Activated T-cell treated with anti-CD3 and anti-CD28 coated beads, Interleukin-2, amount 50 U/mL, for 4 hours (primary cell): ENCODE measurements at regions not wholly inside any gene's neighbourhood (a gene's known extent, or its start where the extent isn't known, plus 50 kb on each side); places are given as distances from the start of the nearest gene placed in this dataset.
"Not testable (repeated sequence)": the region's sequence is repeated elsewhere in the genome, so short reads cannot be mapped to it uniquely, and the experiment has no call there.

Source experiments
- ATAC-seq, 2 donors: fragments of 200-7000 bp; cut with Tn5 transposase; one replicate each; pipeline ENCODE4 v1.10.0; 2021
- DNase-seq: peaks from one replicate; pipeline ENCODE4 v3.0.0-alpha.2; 2020
- H3K27me3 Mint-ChIP-seq: one replicate; pipeline ENCODE4 v1.8.0; 2021; ENCODE audit warnings: low read depth, mixed read lengths
- H3K36me3 Mint-ChIP-seq: one replicate; pipeline ENCODE4 v1.8.0; 2022; ENCODE audit warnings: mixed read lengths; ENCODE audit not compliant: insufficient read depth
- H3K4me1 Mint-ChIP-seq: one replicate; pipeline ENCODE4 v1.8.0; 2021; ENCODE audit warnings: low read depth, mixed read lengths
- H3K4me3 Mint-ChIP-seq: one replicate; pipeline ENCODE4 v1.8.0; 2021; ENCODE audit warnings: mild to moderate bottlenecking, moderate library complexity, mixed read lengths
- H3K9me3 Mint-ChIP-seq: one replicate; pipeline ENCODE4 v1.8.0; 2021; ENCODE audit warnings: mixed read lengths

DNA sequence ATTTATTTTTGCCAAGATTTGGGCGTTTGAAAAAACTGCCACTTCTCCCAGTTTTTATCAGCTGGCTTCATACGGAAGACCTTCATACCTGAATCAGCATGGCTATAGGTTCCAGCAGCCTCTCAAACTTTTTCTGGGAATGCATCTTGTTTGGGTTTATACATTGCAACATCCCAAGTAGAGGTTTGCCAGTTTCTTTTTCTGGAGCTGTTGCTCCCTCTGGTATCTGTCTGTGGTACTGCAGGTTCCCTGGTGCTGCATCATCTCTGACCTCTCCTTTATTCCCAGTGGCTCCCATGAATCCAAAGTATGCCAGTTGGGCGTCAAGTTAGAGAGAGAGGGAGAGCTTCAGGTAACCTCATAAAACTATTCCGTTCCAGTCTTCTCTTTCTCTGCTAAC is 368.6 kb downstream of the ZNF33B start:
- ATAC-seq, H3K36me3 Mint-ChIP-seq, H3K4me1 Mint-ChIP-seq, H3K27me3 Mint-ChIP-seq, DNase-seq, H3K4me3 Mint-ChIP-seq, H3K9me3 Mint-ChIP-seq: not testable (repeated sequence)

DNA sequence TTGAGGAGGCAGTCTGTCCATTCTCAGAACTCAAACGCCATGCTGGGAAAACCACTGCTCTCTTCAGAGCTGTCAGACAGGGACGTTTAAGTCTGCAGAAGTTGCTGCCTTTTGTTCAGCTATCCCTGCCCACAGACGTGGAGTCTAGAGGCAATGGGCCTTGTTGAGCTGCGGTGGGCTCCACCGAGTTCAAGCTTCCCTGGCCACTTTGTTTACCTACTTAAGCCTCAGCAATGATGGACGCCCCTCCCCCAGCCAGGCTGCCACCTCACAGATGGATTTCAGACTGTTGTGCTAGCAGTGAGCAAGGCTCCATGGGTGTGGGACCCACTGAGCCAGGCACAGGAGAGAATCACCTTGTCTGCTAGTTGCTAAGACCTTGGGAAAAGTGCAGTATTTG is 375.1 kb downstream of the ZNF33B start:
- not testable (repeated sequence) for H3K36me3 Mint-ChIP-seq, H3K4me3 Mint-ChIP-seq, DNase-seq, ATAC-seq, H3K27me3 Mint-ChIP-seq, H3K4me1 Mint-ChIP-seq
- H3K9me3 Mint-ChIP-seq, result peaks cover 12% of the 10 kb centered on the region

DNA sequence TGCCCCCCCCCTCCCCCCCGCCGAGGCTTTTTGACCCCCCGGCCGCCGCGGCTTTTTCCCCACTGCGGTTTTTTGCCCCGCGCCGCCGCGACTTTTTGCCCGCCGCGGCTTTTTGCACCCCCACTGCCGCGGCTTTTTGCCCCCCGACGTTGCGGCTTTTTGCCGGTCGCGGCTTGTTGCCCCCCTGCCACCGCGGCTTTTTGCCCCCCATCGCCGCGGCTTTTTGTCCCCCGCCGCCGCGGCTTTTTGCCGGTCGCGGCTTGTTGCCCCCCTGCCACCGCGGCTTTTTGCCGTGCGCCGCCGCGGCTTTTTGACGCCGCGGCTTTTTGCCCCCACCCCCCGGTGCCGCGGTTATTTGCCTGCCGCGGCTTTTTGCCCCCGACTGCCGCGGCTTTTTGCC is 395.4 kb downstream of the ZNF33B start:
- peaks cover 32% of the 10 kb centered on the region for H3K27me3 Mint-ChIP-seq
- not testable (repeated sequence) for H3K4me3 Mint-ChIP-seq, ATAC-seq, H3K9me3 Mint-ChIP-seq, H3K36me3 Mint-ChIP-seq, H3K4me1 Mint-ChIP-seq, DNase-seq

DNA sequence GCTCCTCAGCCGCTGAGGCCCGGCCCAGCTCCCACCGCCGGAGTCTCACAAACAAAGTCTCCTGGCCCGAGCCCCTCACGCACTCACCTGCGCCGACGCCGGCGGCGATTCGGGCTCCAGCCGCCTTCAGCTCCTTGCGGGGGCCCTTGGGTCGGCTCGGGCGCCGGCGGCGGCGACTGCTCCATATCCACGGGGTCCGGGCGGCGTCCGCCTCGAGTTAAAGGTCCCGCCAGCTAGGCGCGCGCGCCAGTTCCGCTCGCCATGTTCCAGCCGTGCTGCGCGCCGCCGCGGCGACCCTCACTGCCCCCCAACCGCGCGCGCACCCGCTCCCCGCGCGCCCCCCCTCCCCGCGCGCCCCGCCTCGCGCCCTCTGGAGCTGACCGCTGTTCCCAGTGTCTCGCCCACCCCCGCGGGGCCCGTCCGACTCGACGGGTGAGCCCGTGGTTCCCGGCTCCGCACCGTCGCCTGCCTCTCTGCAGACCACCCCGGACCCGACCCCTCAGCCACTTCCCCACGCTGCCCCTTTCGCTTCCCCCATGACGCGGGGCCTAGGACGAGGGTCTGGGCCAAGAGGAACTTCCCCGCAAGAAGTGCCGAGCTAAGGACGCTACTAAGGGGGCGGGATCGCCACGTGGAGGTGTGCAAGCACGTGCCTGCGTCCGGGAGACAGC is 396.1 kb downstream of the ZNF33B start:
- no peak overlapping the region for H3K4me3 Mint-ChIP-seq
- peaks cover 32% of the 10 kb centered on the region for H3K27me3 Mint-ChIP-seq

DNA sequence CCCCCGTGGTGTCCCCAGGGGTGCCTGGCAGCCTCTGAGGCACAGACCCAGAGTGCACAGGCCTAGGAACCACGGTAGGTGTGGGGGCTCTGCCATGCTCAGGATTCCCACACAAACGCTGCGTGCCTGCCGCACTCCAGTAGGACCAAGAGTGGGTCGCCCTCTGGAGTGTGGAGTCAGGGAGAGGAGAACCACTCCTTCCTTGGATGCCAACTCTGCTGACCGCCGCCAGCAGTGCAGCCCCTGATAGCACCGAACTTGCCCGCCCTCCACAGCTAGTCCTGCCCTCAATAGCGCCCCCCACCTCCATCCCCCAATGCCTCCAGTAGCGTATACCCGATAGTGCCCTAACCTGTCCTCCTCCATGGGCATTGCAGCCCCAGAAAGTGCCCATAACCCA is 402.0 kb downstream of the ZNF33B start:
- not testable (repeated sequence) for H3K4me1 Mint-ChIP-seq, H3K27me3 Mint-ChIP-seq, H3K36me3 Mint-ChIP-seq, H3K4me3 Mint-ChIP-seq, DNase-seq, ATAC-seq, H3K9me3 Mint-ChIP-seq

More for the DNA sequence above, 396.1 kb downstream of the ZNF33B start:
- ATAC-seq, result no peak
- H3K36me3 Mint-ChIP-seq, result no peaks in the 10 kb centered on the region
- DNase-seq, result no peak
- peaks cover 2% of the 10 kb centered on the region for H3K4me1 Mint-ChIP-seq
- H3K9me3 Mint-ChIP-seq, result peaks cover 6% of the 10 kb centered on the region

DNA sequence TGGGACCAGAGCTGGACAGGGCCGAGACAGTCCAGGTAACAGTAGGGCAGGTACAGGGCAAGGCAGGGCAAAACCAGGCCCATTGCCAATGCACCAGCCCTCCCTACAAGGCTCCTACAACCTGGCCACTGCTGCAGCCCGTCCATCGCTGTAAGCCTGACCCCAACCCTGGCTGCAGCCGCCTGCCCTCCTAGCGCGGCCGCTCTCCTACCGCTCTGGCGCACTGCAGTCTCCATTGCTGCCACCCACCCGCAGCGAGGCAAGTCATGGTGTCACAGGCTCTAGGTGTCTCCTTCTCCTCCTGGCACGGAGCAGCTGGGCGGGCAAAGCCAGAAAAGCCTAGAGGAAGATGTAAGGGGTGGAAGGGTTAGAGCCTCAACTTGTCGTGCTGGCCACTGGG is 402.6 kb downstream of the ZNF33B start:
- not testable (repeated sequence) for H3K4me1 Mint-ChIP-seq, DNase-seq, H3K36me3 Mint-ChIP-seq, H3K4me3 Mint-ChIP-seq, H3K9me3 Mint-ChIP-seq, H3K27me3 Mint-ChIP-seq, ATAC-seq

DNA sequence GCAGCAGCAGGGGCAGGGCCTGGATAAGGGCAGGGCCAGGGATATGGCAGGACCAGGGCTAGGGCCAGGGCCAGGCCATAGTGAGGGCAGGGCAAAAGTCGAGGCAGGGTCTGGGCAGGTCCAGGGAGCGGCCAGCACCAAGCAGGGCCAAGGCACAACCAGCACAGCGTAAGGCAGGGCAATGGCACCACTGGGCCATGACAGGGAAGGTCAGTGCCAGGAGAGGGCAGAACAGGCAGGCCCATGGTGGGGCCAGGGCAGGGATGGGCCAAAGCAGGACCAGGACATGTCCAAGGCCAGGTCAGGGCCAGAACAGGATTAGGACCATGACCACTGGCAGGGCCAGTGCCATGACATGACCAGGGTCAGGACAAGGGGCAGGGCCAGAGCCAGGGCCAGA is 403.1 kb downstream of the ZNF33B start:
- H3K36me3 Mint-ChIP-seq, result not testable (repeated sequence)

DNA sequence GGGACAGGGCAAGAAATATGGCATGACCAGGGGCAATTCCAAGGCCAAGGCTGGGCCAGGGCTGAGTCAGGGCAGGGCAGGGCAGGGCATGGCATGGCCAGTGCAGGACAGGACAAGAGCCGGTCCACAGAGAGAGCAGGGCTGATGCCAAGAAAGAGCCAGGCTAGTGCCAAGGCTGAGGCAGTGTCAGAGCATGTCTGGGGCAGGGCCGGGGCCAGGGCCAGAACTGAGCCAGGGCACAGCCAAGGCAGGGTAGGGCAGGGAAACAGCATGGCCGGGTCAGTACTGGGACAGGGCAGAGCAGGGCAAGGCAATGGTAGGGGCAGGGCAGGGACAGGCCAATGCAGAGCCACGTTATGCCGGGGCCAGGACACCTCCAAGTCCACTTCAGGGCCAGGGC is 403.9 kb downstream of the ZNF33B start:
- not testable (repeated sequence) for H3K9me3 Mint-ChIP-seq, DNase-seq, H3K36me3 Mint-ChIP-seq, H3K27me3 Mint-ChIP-seq, H3K4me3 Mint-ChIP-seq, ATAC-seq, H3K4me1 Mint-ChIP-seq

More for the DNA sequence above, 403.1 kb downstream of the ZNF33B start:
- not testable (repeated sequence) for H3K4me1 Mint-ChIP-seq, H3K4me3 Mint-ChIP-seq, H3K9me3 Mint-ChIP-seq, H3K27me3 Mint-ChIP-seq, DNase-seq, ATAC-seq

DNA sequence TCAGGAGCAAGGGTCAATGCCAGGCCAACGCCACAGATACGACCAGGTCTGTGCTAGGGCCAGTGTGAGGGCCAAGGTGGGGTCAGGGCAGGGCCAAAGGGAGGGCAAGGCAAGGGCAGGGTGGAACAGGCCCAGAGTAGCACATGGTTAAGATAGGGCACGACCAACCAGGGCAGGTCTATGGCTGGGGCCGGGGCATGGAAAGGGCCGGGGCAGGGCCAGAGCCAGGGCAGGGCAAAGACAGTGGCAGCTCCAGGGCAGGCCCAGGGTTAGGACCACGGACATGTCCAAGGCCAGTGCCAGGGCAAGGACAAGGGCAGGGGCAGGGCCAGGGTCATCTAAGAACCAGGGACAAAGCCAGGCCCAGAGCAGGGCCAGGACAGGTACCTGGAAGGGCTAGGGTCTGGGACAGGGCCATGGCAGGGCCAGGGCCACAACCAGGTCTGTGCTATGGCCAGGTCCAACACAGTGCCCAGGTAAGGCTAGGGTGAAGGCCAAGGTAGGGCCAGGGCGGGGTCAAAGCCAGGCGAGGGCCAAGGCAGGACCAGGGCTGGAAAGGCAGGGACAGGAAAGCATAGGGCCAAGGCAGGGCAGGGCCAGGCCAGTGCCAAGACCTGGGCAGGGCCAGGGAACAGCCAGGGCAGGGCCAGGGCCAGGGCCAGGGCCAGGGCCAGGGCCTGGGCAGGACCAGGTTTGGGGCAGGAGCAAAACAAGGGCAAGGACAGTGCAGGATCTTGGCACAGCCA is 404.7 kb downstream of the ZNF33B start:
- H3K36me3 Mint-ChIP-seq, ATAC-seq, H3K4me1 Mint-ChIP-seq, H3K4me3 Mint-ChIP-seq, H3K27me3 Mint-ChIP-seq, H3K9me3 Mint-ChIP-seq, DNase-seq: not testable (repeated sequence)

DNA sequence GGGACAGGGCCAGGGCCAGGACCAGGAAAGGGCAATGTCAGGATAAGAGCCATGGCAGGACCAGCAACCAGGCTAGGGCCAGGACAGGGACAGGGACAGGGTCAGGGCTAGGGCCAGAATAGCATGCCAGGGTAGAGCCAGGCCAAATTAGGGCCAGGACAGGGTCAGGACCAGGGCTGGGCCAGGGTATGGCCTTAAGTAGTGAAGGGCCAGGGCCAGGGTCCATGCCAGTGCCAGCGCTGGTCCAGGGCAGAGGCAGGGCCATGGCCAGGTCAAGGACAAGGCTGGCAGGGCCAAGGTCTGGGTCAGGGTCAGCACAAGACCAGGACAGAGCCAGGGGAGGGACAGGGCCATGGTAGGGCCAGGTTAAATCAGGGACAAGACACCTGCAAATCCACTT is 405.4 kb downstream of the ZNF33B start:
- not testable (repeated sequence) for H3K36me3 Mint-ChIP-seq, H3K9me3 Mint-ChIP-seq, ATAC-seq, H3K4me1 Mint-ChIP-seq, H3K4me3 Mint-ChIP-seq, H3K27me3 Mint-ChIP-seq, DNase-seq

DNA sequence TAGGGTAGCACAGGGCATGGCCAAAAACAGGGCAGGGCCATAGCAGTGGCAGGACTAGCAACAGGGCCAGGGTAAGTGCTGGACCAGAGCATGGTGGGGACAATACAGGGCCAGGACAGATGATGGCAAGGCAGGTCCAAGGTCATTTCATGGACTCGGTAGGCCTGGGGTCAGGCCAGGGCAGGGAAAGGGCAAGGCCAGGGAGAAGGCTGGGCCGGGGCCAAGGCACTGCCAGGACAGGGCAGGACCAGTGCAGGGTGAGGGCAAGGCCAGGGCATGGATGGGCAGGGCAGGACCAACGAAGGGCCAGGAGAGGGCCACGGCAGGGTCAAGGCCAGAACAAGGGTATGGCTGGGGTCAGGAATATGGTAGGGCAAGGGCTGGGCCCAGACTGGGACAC is 407.6 kb downstream of the ZNF33B start:
- H3K36me3 Mint-ChIP-seq, H3K27me3 Mint-ChIP-seq, ATAC-seq, DNase-seq, H3K4me1 Mint-ChIP-seq, H3K4me3 Mint-ChIP-seq: not testable (repeated sequence)
- peaks cover 30% of the 10 kb centered on the region for H3K9me3 Mint-ChIP-seq

DNA sequence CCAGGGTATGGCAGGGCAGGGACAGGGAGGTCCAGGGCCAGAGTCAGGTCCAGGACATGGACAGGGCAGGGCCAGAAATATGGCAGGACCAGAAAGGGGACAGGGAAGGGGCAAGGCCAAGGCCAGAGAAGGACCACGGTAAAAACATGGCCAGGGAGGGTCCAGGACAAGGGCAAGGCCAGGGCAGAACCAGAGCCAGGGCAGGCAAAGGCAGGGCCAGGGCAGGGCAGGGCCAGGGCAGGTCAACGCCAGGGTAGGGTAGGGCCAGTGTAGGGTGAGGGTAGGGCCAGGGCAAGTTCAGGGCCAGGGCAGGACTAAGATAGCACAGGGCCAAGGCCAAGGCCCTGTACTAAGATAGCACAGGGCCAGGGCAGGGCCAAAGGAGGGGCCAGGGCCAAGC is 408.3 kb downstream of the ZNF33B start:
- not testable (repeated sequence) for H3K36me3 Mint-ChIP-seq, DNase-seq, H3K4me1 Mint-ChIP-seq, ATAC-seq, H3K4me3 Mint-ChIP-seq, H3K27me3 Mint-ChIP-seq
- H3K9me3 Mint-ChIP-seq, result peaks cover 30% of the 10 kb centered on the region

DNA sequence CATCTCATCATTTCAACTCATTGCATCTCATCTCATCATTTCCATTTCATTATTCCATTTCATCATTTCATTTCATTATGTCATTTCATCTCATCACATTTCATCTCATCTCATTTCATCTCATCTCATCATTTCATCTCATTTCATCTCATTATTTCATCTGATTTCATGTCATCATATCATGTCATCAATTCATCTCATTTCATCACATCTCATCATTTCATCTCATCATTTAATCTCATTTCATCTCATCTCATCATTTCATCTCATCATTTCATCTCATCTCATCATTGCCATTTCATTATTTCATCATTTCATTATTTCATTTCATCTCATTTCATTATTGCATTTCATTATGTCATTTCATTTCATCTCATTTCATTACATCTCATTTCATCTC is 410.5 kb downstream of the ZNF33B start:
- H3K36me3 Mint-ChIP-seq, H3K4me3 Mint-ChIP-seq, DNase-seq, ATAC-seq, H3K27me3 Mint-ChIP-seq, H3K4me1 Mint-ChIP-seq: not testable (repeated sequence)
- peaks cover 30% of the 10 kb centered on the region for H3K9me3 Mint-ChIP-seq

DNA sequence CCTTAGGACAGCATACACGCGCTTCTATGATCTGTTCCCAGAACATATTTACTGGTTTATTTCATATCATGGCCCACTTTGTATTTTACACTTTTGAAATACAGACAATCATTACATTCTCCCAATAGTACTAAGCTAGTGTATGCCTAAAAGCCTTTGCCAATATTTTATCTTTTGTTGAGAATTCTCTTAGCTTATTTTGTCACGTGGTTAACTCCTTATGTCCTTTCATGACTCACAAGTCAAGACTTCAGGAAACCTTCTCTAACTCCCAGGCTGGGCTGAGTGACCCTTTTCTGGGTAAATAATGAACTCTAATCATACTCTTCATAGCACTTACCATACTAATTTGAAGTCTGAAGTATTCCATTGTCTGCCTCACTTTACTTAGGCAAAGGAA is 444.8 kb downstream of the ZNF33B start:
- ATAC-seq, DNase-seq: not testable (repeated sequence)

DNA sequence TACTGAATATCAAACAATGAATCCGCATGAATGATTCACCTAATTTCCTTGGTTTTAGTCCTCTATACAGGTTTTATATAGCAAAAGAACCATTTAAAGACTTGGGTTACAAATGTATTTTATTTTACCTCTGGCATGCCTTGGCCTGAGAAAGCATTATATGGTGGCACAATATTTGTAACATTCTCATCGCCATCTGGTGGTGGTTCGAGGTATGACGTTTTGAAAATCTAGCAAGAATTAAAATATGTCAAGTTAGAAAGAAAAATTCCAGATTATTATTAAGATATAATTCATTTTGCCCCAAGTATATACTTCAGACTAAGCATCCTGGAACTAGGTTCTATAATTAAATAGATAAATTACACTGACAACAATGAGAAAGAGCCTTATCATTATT is 445.9 kb downstream of the ZNF33B start:
- not testable (repeated sequence) for ATAC-seq, H3K9me3 Mint-ChIP-seq, H3K4me1 Mint-ChIP-seq, H3K36me3 Mint-ChIP-seq, H3K4me3 Mint-ChIP-seq
- peaks cover 14% of the 10 kb centered on the region for H3K27me3 Mint-ChIP-seq
- peak; percentile 10 for DNase-seq

More for the DNA sequence above, 444.8 kb downstream of the ZNF33B start:
- not testable (repeated sequence) for H3K4me1 Mint-ChIP-seq, H3K36me3 Mint-ChIP-seq, H3K4me3 Mint-ChIP-seq, H3K9me3 Mint-ChIP-seq
- H3K27me3 Mint-ChIP-seq, result peaks cover 12% of the 10 kb centered on the region
